ACC112 (cell line): ENCODE measurements at regions not wholly inside any gene's neighbourhood (a gene's known extent, or its start where the extent isn't known, plus 50 kb on each side); places are given as distances from the start of the nearest gene placed in this dataset.

Experiments
- H2AFZ ChIP-seq: fragments of 200-600 bp; sonication (generic); one replicate; pipeline ENCODE4 v1.6.0; 2017; ENCODE audit warnings: antibody characterized with exemption, low read length; ENCODE audit not compliant: unreplicated experiment
- H3K27ac ChIP-seq: fragments of 200-600 bp; sonication (generic); 2 replicates; pipeline ENCODE4 v1.5.1; 2014; ENCODE audit warnings: low read depth, mild to moderate bottlenecking, antibody characterized with exemption, low read length, moderate library complexity
- H3K27me3 ChIP-seq: fragments of 200-600 bp; sonication (generic); 2 replicates; pipeline ENCODE4 v1.6.1; 2014; ENCODE audit warnings: mild to moderate bottlenecking, antibody characterized with exemption, low read length, moderate library complexity, mixed read lengths; ENCODE audit not compliant: insufficient read depth
- H3K36me3 ChIP-seq: fragments of 200-600 bp; sonication (generic); 2 replicates; pipeline ENCODE4 v1.6.1; 2016; ENCODE audit warnings: mild to moderate bottlenecking, antibody characterized with exemption, low read length, moderate library complexity, mixed read lengths; ENCODE audit not compliant: insufficient read depth
- H3K4me1 ChIP-seq: fragments of 200-600 bp; sonication (generic); one replicate; pipeline ENCODE4 v1.6.1; 2016; ENCODE audit warnings: low read length, mixed read lengths; ENCODE audit not compliant: insufficient read depth, unreplicated experiment, control insufficient read depth
- H3K4me3 ChIP-seq: fragments of 200-600 bp; sonication (generic); 2 replicates; pipeline ENCODE4 v1.5.1; 2014; ENCODE audit warnings: mild to moderate bottlenecking, low read depth, low read length
- H3K79me2 ChIP-seq: fragments of 200-600 bp; sonication (generic); one replicate; pipeline ENCODE4 v1.6.0; 2016; ENCODE audit warnings: low read length; ENCODE audit not compliant: control insufficient read depth, unreplicated experiment, insufficient read depth

- Histone ChIP-seq H3K4me1 (peaks cover 7% of the 10 kb centered on the region), H3K27me3 (no peaks in the 10 kb centered on the region), H3K79me2 (no peaks in the 10 kb centered on the region), H3K27ac (no peak overlapping the region), H3K4me3 (peak overlapping the region; percentile 33; the same call in 1 of the 2 replicates), H2AFZ (peak overlapping the region; percentile 78), H3K36me3 (no peaks in the 10 kb centered on the region)
Observed at GRCh38 chr6:169026175-169026574, 227.5 kb downstream of the THBS2 start.

- Histone ChIP-seq H3K79me2 (no peaks in the 10 kb centered on the region), H3K27ac (no peak overlapping the region), H3K36me3 (no peaks in the 10 kb centered on the region), H3K4me3 (no peak overlapping the region), H3K4me1 (peaks cover 7% of the 10 kb centered on the region), H2AFZ (no peak overlapping the region), H3K27me3 (no peaks in the 10 kb centered on the region)
Observed at GRCh38 chr6:169024047-169024660, 229.5 kb downstream of the THBS2 start.

GRCh38 chr6:169023161-169023874, 230.3 kb downstream of the THBS2 start:
- no peak overlapping the region for H2AFZ ChIP-seq
- no peaks in the 10 kb centered on the region for H3K79me2 ChIP-seq
- no peaks in the 10 kb centered on the region for H3K27me3 ChIP-seq
- peaks cover 7% of the 10 kb centered on the region for H3K4me1 ChIP-seq
- H3K36me3 ChIP-seq = no peaks in the 10 kb centered on the region
- no peak overlapping the region for H3K27ac ChIP-seq
- H3K4me3 ChIP-seq = no peak overlapping the region

GRCh38 chr6:169022079-169022478, 231.6 kb downstream of the THBS2 start:
- no peaks in the 10 kb centered on the region for H3K79me2 ChIP-seq
- no peak overlapping the region for H3K4me3 ChIP-seq

GRCh38 chr6:169020821-169021220, 232.8 kb downstream of the THBS2 start:
- H3K27me3 ChIP-seq = no peaks in the 10 kb centered on the region
- no peaks in the 10 kb centered on the region for H3K4me1 ChIP-seq
- H3K27ac ChIP-seq = no peak overlapping the region
- H2AFZ ChIP-seq = no peak overlapping the region
- no peak overlapping the region for H3K4me3 ChIP-seq
- H3K79me2 ChIP-seq = no peaks in the 10 kb centered on the region
- H3K36me3 ChIP-seq = no peaks in the 10 kb centered on the region

More at GRCh38 chr6:169022079-169022478, 231.6 kb downstream of the THBS2 start:
- H3K36me3 ChIP-seq = no peaks in the 10 kb centered on the region
- no peak overlapping the region for H3K27ac ChIP-seq
- H3K27me3 ChIP-seq = no peaks in the 10 kb centered on the region
- H2AFZ ChIP-seq = no peak overlapping the region
- H3K4me1 ChIP-seq = peaks cover 7% of the 10 kb centered on the region

GRCh38 chr6:169019727-169020491, 233.7 kb downstream of the THBS2 start:
- Histone ChIP-seq H3K27me3 (no peaks in the 10 kb centered on the region), H3K27ac (no peak overlapping the region), H3K36me3 (no peaks in the 10 kb centered on the region), H3K4me3 (no peak overlapping the region), H3K79me2 (no peaks in the 10 kb centered on the region), H2AFZ (no peak overlapping the region), H3K4me1 (no peaks in the 10 kb centered on the region)

GRCh38 chr6:169019111-169019510, 234.5 kb downstream of the THBS2 start:
- no peaks in the 10 kb centered on the region for H3K79me2 ChIP-seq
- no peak overlapping the region for H3K4me3 ChIP-seq
- no peak overlapping the region for H3K27ac ChIP-seq
- H3K27me3 ChIP-seq = no peaks in the 10 kb centered on the region
- no peak overlapping the region for H2AFZ ChIP-seq
- H3K36me3 ChIP-seq = no peaks in the 10 kb centered on the region
- H3K4me1 ChIP-seq = no peaks in the 10 kb centered on the region

GRCh38 chr6:169016758-169017157, 236.9 kb downstream of the THBS2 start:
- Histone ChIP-seq H3K4me3 (no peak overlapping the region), H3K79me2 (no peaks in the 10 kb centered on the region), H3K27ac (no peak overlapping the region), H2AFZ (no peak overlapping the region), H3K27me3 (no peaks in the 10 kb centered on the region), H3K36me3 (no peaks in the 10 kb centered on the region), H3K4me1 (no peaks in the 10 kb centered on the region)

GRCh38 chr6:169014211-169015197, 239.1 kb downstream of the THBS2 start:
- Histone ChIP-seq H3K4me1 (no peaks in the 10 kb centered on the region), H3K79me2 (no peaks in the 10 kb centered on the region), H3K27ac (no peak overlapping the region), H3K27me3 (no peaks in the 10 kb centered on the region), H3K4me3 (no peak overlapping the region), H2AFZ (no peak overlapping the region), H3K36me3 (no peaks in the 10 kb centered on the region)

GRCh38 chr6:169009628-169010027, 244.0 kb downstream of the THBS2 start:
- no peaks in the 10 kb centered on the region for H3K27me3 ChIP-seq
- no peak overlapping the region for H2AFZ ChIP-seq
- H3K27ac ChIP-seq = no peak overlapping the region
- H3K36me3 ChIP-seq = no peaks in the 10 kb centered on the region
- H3K79me2 ChIP-seq = no peaks in the 10 kb centered on the region
- no peaks in the 10 kb centered on the region for H3K4me1 ChIP-seq
- H3K4me3 ChIP-seq = no peak overlapping the region
